Sigmoid colon (tissue), 6 donors: ENCODE measurements at regions not wholly inside any gene's neighbourhood (a gene's known extent, or its start where the extent isn't known, plus 50 kb on each side); places are given as distances from the start of the nearest gene placed in this dataset.

Source experiments
- DNase-seq: peaks from one replicate; pipeline ENCODE4 v3.0.0-alpha.2; 2019
- H3K27ac ChIP-seq, 4 donors: fragments of 200-600 bp; sonication (generic); one replicate each; pipeline ENCODE4 v1.5.1; 2016 to 2019; ENCODE audit warnings: mild to moderate bottlenecking in 1 of 4
- H3K27me3 ChIP-seq, 3 donors: fragments of 200-600 bp; sonication (generic); one replicate each; pipeline ENCODE4 v1.5.1; 2019; ENCODE audit warnings: mild to moderate bottlenecking in 1 of 3
- H3K36me3 ChIP-seq, 4 donors: fragments of 200-600 bp; sonication (generic); one replicate each; pipeline ENCODE4 v1.5.1; 2016 to 2019
- H3K4me1 ChIP-seq, 4 donors: fragments of 200-600 bp; sonication (generic); one replicate each; pipeline ENCODE4 v1.5.1; 2017 to 2019
- H3K4me3 ChIP-seq, 4 donors: fragments of 200-600 bp; sonication (generic); one replicate each; pipeline ENCODE4 v1.5.1; 2017 to 2019; ENCODE audit warnings: mild to moderate bottlenecking in 2 of 4, moderate library complexity in 1 of 4
- H3K9me3 ChIP-seq, 4 donors: fragments of 200-600 bp in 3 of 4; sonication (generic) in 3 of 4; one replicate each; pipeline versions ENCODE4 v1.5.1 to v1.6.1; 2013 to 2019
- EP300 ChIP-seq, 4 donors: sonication (generic); formaldehyde crosslinking; IDR thresholded peaks; one replicate each; pipeline ENCODE4 v1.6.1; 2017; ENCODE audit warnings: antibody characterized with exemption in 4 of 4
- POLR2A ChIP-seq, 2 donors: fragments of 450-650 bp; IDR thresholded peaks; one replicate each; pipeline ENCODE4 v1.6.1; 2016; ENCODE audit warnings: antibody characterized with exemption in 2 of 2, mild to moderate bottlenecking in 2 of 2, moderate library complexity in 2 of 2
- POLR2AphosphoS5 ChIP-seq, 4 donors: sonication (generic); formaldehyde crosslinking; IDR thresholded peaks; one replicate each; pipeline ENCODE4 v1.6.1; 2017; ENCODE audit warnings: antibody characterized with exemption in 4 of 4
- WGBS, 2 donors: extraction: QIAGEN DNeasy Blood & Tissue Kit; methylation state at CpG; one replicate each; pipeline ENCODE4 v1.1.7; 2013; 5-methylcytosine and 5-hydroxymethylcytosine counted together
- intact Hi-C: fragments of 100-400 bp; cut with DNase I; formaldehyde crosslinking; loops from one replicate; pipeline ENCODE4 v1.15.1; 2023
- TF ChIP-seq, protein P1 (sequence below), 4 experiments: fragments of 450-650 bp in 3 of 4; fragments of 200-600 bp in 1 of 4; IDR thresholded peaks; one replicate each; pipeline ENCODE4 v1.5.1; 2016 to 2019; ENCODE audit warnings: antibody characterized with exemption in 4 of 4, mild to moderate bottlenecking in 3 of 4, moderate library complexity in 2 of 4
- donor health status: healthy with polysubstance abuse.
- donor health status: healthy.

DNA sequence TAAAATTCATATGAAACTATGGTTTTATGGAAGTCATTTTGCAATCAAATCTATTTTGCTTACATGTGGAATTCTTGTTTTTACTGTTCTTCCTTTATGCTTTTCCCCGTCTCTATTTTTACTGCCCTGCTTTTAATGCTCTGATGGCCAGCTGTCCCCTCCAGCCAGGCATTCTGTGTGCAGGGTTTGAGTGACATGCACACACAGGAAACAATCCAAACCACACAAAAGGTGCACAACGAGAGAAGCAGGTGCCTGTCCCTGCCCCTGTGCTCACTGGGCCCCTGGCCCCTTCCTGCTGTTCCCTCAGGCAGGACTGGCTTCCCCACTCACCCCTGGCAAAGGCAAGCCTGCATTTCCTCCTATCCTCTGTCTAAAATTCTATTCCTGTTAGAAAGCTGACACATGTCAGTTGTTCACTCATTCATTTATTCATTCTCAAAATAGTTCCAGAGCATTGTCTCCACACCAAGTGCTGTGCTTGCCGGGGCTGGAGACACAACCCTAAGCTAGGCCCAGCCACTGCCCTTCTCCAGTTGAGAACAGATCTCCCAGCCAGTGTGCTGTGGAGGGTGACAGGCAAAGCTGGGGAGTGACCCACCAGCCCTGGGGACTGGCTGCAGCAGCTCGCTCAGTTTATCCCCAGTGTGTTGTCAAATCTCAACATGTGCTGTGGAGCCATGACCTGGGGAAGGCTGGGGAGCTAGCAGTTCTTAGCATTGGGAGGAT, 346.3 kb downstream of the FBXW7 start:
- TF ChIP-seq, protein P1, sequence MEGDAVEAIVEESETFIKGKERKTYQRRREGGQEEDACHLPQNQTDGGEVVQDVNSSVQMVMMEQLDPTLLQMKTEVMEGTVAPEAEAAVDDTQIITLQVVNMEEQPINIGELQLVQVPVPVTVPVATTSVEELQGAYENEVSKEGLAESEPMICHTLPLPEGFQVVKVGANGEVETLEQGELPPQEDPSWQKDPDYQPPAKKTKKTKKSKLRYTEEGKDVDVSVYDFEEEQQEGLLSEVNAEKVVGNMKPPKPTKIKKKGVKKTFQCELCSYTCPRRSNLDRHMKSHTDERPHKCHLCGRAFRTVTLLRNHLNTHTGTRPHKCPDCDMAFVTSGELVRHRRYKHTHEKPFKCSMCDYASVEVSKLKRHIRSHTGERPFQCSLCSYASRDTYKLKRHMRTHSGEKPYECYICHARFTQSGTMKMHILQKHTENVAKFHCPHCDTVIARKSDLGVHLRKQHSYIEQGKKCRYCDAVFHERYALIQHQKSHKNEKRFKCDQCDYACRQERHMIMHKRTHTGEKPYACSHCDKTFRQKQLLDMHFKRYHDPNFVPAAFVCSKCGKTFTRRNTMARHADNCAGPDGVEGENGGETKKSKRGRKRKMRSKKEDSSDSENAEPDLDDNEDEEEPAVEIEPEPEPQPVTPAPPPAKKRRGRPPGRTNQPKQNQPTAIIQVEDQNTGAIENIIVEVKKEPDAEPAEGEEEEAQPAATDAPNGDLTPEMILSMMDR (IDR thresholded peaks at IDR 0.05), result no peak
- TF ChIP-seq POLR2A (IDR thresholded peaks at IDR 0.05) (no peak), POLR2AphosphoS5 (IDR thresholded peaks at IDR 0.05) (no peak), EP300 (IDR thresholded peaks at IDR 0.05) (no peak)
- Histone ChIP-seq H3K4me1 (no peaks in the 10 kb centered on the region), H3K27me3 (no peaks in the 10 kb centered on the region), H3K27ac (no peak overlapping the region), H3K9me3 (no peaks in the 10 kb centered on the region), H3K4me3 (no peak overlapping the region), H3K36me3 (no peaks in the 10 kb centered on the region)
- intact Hi-C loops, result no loop called here
- 45 to 54% methylated on average over 4 of the region's 4 CpGs for WGBS, 2 donors
- DNase-seq, result no peak

GRCh38 chr4:152188801-152189200, 347.1 kb downstream of the FBXW7 start:
- Histone ChIP-seq H3K36me3 (no peaks in the 10 kb centered on the region), H3K27ac (no peak overlapping the region), H3K4me3 (no peak overlapping the region), H3K4me1 (no peaks in the 10 kb centered on the region), H3K9me3 (no peaks in the 10 kb centered on the region), H3K27me3 (no peaks in the 10 kb centered on the region)
- DNase-seq, result no peak
- TF ChIP-seq POLR2A (IDR thresholded peaks at IDR 0.05) (no peak), EP300 (IDR thresholded peaks at IDR 0.05) (no peak), POLR2AphosphoS5 (IDR thresholded peaks at IDR 0.05) (no peak)
- TF ChIP-seq, protein P1 (IDR thresholded peaks at IDR 0.05), result no peak
- intact Hi-C loops, result no loop called here
- 81 to 82% methylated on average over 4 of the region's 4 CpGs for WGBS, 2 donors

GRCh38 chr4:152187693-152188092, 348.2 kb downstream of the FBXW7 start:
- TF ChIP-seq, protein P1 (IDR thresholded peaks at IDR 0.05), result no peak
- TF ChIP-seq POLR2AphosphoS5 (IDR thresholded peaks at IDR 0.05), result no peak
- TF ChIP-seq POLR2A (IDR thresholded peaks at IDR 0.05), result no peak
- TF ChIP-seq EP300 (IDR thresholded peaks at IDR 0.05), result no peak

GRCh38 chr4:152185786-152186550, 349.9 kb downstream of the FBXW7 start:
- DNase-seq, result no peak
- H3K4me3 ChIP-seq, result no peak overlapping the region
- H3K27me3 ChIP-seq, result no peaks in the 10 kb centered on the region
- no peaks in the 10 kb centered on the region for H3K36me3 ChIP-seq
- no peak overlapping the region for H3K27ac ChIP-seq
- intact Hi-C loops, result no loop called here
- 81% methylated on average over 8 of the region's 8 CpGs for WGBS, 2 donors
- H3K4me1 ChIP-seq, result no peaks in the 10 kb centered on the region
- H3K9me3 ChIP-seq, result no peaks in the 10 kb centered on the region
- TF ChIP-seq POLR2A (IDR thresholded peaks at IDR 0.05) (no peak), EP300 (IDR thresholded peaks at IDR 0.05) (no peak), POLR2AphosphoS5 (IDR thresholded peaks at IDR 0.05) (no peak)
- TF ChIP-seq, protein P1 (IDR thresholded peaks at IDR 0.05), result no peak

More at GRCh38 chr4:152187693-152188092, 348.2 kb downstream of the FBXW7 start:
- Histone ChIP-seq H3K4me3 (no peak overlapping the region), H3K27me3 (no peaks in the 10 kb centered on the region), H3K9me3 (no peaks in the 10 kb centered on the region), H3K36me3 (no peaks in the 10 kb centered on the region), H3K4me1 (no peaks in the 10 kb centered on the region), H3K27ac (no peak overlapping the region)
- 74 to 86% methylated on average over 3 of the region's 3 CpGs for WGBS, 2 donors
- no peak for DNase-seq
- intact Hi-C loops, result no loop called here
